DND-41 (cell line): ENCODE measurements at regions not wholly inside any gene's neighbourhood (a gene's known extent, or its start where the extent isn't known, plus 50 kb on each side); places are given as distances from the start of the nearest gene placed in this dataset.

Experiments used
- EZH2 ChIP-seq: IDR thresholded peaks from 3 replicates; pipeline ENCODE4 v1.6.1; 2012; ENCODE audit warnings: borderline replicate concordance, low read depth, mild to moderate bottlenecking, moderate library complexity, low read length, inconsistent platforms; ENCODE audit not compliant: severe bottlenecking
- TF ChIP-seq, protein P1 (sequence below): IDR thresholded peaks from 2 replicates; pipeline ENCODE4 v1.5.1; 2012; ENCODE audit warnings: borderline replicate concordance, low read length, moderate library complexity, mild to moderate bottlenecking; ENCODE audit not compliant: poor library complexity, severe bottlenecking; ENCODE audit errors: extremely low read depth

DNA sequence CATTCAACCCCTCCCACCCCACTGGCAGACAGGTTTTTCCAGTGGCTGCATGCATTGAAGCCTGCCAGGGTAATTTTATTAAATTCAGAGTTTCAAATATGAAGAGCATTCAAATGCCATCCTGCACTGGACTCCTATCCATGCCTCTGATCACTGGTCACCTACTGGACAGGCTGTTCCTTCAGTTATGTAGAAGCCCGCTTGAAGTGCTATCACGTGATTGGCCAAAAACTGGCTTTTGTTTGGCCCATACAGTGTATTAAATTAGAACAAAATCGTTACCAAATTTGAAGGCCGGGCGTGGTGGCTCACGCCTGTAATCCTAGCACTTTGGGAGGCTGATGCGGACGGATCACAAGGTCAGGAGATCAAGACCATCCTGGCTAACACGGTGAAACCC, 464.1 kb downstream of the TSN start:
- TF ChIP-seq, protein P1, sequence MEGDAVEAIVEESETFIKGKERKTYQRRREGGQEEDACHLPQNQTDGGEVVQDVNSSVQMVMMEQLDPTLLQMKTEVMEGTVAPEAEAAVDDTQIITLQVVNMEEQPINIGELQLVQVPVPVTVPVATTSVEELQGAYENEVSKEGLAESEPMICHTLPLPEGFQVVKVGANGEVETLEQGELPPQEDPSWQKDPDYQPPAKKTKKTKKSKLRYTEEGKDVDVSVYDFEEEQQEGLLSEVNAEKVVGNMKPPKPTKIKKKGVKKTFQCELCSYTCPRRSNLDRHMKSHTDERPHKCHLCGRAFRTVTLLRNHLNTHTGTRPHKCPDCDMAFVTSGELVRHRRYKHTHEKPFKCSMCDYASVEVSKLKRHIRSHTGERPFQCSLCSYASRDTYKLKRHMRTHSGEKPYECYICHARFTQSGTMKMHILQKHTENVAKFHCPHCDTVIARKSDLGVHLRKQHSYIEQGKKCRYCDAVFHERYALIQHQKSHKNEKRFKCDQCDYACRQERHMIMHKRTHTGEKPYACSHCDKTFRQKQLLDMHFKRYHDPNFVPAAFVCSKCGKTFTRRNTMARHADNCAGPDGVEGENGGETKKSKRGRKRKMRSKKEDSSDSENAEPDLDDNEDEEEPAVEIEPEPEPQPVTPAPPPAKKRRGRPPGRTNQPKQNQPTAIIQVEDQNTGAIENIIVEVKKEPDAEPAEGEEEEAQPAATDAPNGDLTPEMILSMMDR: no peak
- TF ChIP-seq EZH2: no peak
